Spleen (tissue), 11 donors: ENCODE measurements at regions not wholly inside any gene's neighbourhood (a gene's known extent, or its start where the extent isn't known, plus 50 kb on each side); places are given as distances from the start of the nearest gene placed in this dataset.
A peak's percentile ranks its signal among the peaks of the same experiment; 100 is the strongest.
"Not testable (repeated sequence)": the region's sequence is repeated elsewhere in the genome, so short reads cannot be mapped to it uniquely, and the experiment has no call there.

Experiments
- DNase-seq: peaks from one replicate; pipeline ENCODE4 v3.0.0-alpha.2; 2020
- H3K27ac ChIP-seq, 8 donors: fragments of 200-600 bp; sonication (generic) in 7 of 8; 1 replicate in 4 of 8; 2 replicates in 4 of 8; pipeline versions ENCODE4 v1.5.0 to v1.8.0; 2016 to 2021; ENCODE audit warnings: inconsistent platforms in 4 of 8, mild to moderate bottlenecking in 4 of 8, moderate library complexity in 1 of 8
- H3K27me3 ChIP-seq, 7 donors: fragments of 200-600 bp; sonication (generic) in 6 of 7; replicated peaks in 1 of 7; 1 replicate in 4 of 7; 2 replicates in 3 of 7; pipeline versions ENCODE4 v1.5.0 to v1.8.0; 2016 to 2021; ENCODE audit warnings: inconsistent platforms in 3 of 7, mild to moderate bottlenecking in 1 of 7
- H3K36me3 ChIP-seq, 6 donors: fragments of 200-600 bp; sonication (generic) in 5 of 6; 1 replicate in 4 of 6; 2 replicates in 2 of 6; pipeline versions ENCODE4 v1.5.0 to v1.8.0; 2016 to 2021; ENCODE audit warnings: inconsistent platforms in 2 of 6
- H3K4me1 ChIP-seq, 6 donors: fragments of 200-600 bp; sonication (generic) in 5 of 6; 1 replicate in 3 of 6; 2 replicates in 3 of 6; pipeline versions ENCODE4 v1.5.0 to v1.8.0; 2016 to 2021; ENCODE audit warnings: inconsistent platforms in 3 of 6
- H3K4me3 ChIP-seq, 8 donors: fragments of 200-600 bp; sonication (generic) in 7 of 8; 1 replicate in 4 of 8; 2 replicates in 4 of 8; pipeline versions ENCODE4 v1.5.0 to v1.8.0; 2016 to 2021; ENCODE audit warnings: inconsistent platforms in 4 of 8, mild to moderate bottlenecking in 4 of 8, moderate library complexity in 2 of 8
- H3K9me3 ChIP-seq, 8 donors: fragments of 200-600 bp; sonication (generic) in 7 of 8; 1 replicate in 4 of 8; 2 replicates in 4 of 8; pipeline versions ENCODE4 v1.5.0 to v1.8.0; 2016 to 2021; ENCODE audit warnings: inconsistent platforms in 4 of 8
- CTCF ChIP-seq, 11 experiments: fragments of 200-600 bp in 7 of 11; fragments of 450-650 bp in 4 of 11; sonication (generic) in 4 of 11; IDR thresholded peaks in 8 of 11; conservative IDR thresholded peaks in 3 of 11; 1 replicate in 7 of 11; 2 replicates in 4 of 11; pipeline versions ENCODE4 v1.4.0 to v1.8.0; 2016 to 2021; ENCODE audit warnings: antibody characterized with exemption in 11 of 11, inconsistent platforms in 4 of 11, mild to moderate bottlenecking in 1 of 11
- POLR2A ChIP-seq, 3 donors: fragments of 450-650 bp; IDR thresholded peaks; one replicate each; pipeline ENCODE4 v1.5.1; 2017; ENCODE audit warnings: antibody characterized with exemption in 3 of 3, mild to moderate bottlenecking in 1 of 3
- POLR2AphosphoS5 ChIP-seq, 3 donors: sonication (generic); formaldehyde crosslinking; IDR thresholded peaks; one replicate each; pipeline ENCODE4 v1.5.1; 2017; ENCODE audit warnings: antibody characterized with exemption in 3 of 3
- WGBS, 5 donors: extraction: QIAGEN DNeasy Blood & Tissue Kit in 3 of 5; methylation state at CpG; one replicate each; pipeline versions ENCODE4 v1.1.5 to v1.1.7; 2013 to 2018; 5-methylcytosine and 5-hydroxymethylcytosine counted together
- intact Hi-C: fragments of 100-400 bp; cut with DNase I; formaldehyde crosslinking; loops from one replicate; pipeline ENCODE4 v1.15.0; 2023; ENCODE audit warnings: low total_unique reads
- donor health status: healthy with polysubstance abuse.
- donor health status: DM: no; HTN: no; CAD: no; lungs with moderate emphysema.
- donor health status: DM: no; HTN: no; CAD: no.
- donor health status: Bipolar disorder and iron deficiency.
- donor health status: healthy.
- donor health status: DM: no; HTN: no; CAD: no.
- donor health status: DM: yes; HTN: yes; CAD: no.

- Histone ChIP-seq H3K27ac (no peak overlapping the region), H3K4me1 (no peaks in the 10 kb centered on the region), H3K9me3 (no peaks in the 10 kb centered on the region), H3K36me3 (no peaks in the 10 kb centered on the region), H3K27me3 (no peaks in the 10 kb centered on the region), H3K4me3 (no peak overlapping the region)
- no peak for DNase-seq
- TF ChIP-seq POLR2A (IDR thresholded peaks at IDR 0.05), result no peak
- no peak for TF ChIP-seq CTCF (IDR thresholded peaks at IDR 0.05 in 8 of 11, conservative IDR thresholded peaks at IDR 0.05 in 3 of 11)
- 88 to 98% (median 93%) methylated on average over 2 of the region's 2 CpGs for WGBS, 5 donors
- intact Hi-C loops, result no loop called here
These were observed 310.4 kb downstream of the HGF start for GRCh38 chr7:81459485-81459884.

DNA sequence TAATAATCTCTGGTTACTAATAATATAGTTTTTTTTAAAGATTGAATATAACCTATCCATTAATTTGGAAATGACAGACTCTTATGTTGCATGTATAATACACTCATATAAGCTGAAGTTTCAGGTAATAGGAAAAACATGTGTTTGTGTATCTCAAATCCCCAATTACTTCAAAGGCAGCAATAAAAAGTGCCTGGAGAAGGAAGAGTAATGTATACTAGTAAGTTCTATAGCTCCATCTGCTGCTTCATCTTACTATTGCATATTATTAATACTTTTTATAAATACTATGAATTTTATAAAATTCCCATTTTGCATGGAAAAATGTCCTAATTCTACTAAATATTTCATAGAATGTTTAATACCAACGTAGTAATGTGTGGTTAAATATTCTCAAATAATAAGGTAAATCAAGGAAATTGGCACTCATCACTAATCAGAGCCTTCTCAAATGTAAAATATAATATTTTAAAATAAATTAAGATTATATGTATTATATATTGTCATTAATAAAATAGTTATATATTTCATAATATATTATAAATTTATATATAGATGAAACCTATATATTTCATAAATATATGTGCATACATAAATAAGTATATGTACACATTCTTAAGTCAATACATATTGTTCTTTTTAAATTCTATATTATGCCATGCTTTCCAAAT is 311.9 kb downstream of the HGF start:
- Histone ChIP-seq H3K4me1 (no peaks in the 10 kb centered on the region), H3K27me3 (no peaks in the 10 kb centered on the region), H3K27ac (no peak overlapping the region), H3K36me3 (no peaks in the 10 kb centered on the region), H3K4me3 (no peak overlapping the region), H3K9me3 (no peaks in the 10 kb centered on the region)
- TF ChIP-seq CTCF (IDR thresholded peaks at IDR 0.05 in 8 of 11, conservative IDR thresholded peaks at IDR 0.05 in 3 of 11) (no peak), POLR2A (IDR thresholded peaks at IDR 0.05) (no peak), POLR2AphosphoS5 (IDR thresholded peaks at IDR 0.05) (no peak)
- 32 to 73% (median 53%) methylated on average over 1 of the region's 1 CpG for WGBS, 5 donors
- intact Hi-C loops, result no loop called here
- no peak for DNase-seq

GRCh38 chr7:81453770-81454169 is 316.1 kb downstream of the HGF start:
- H3K9me3 ChIP-seq, intact Hi-C loops, H3K27me3 ChIP-seq, H3K27ac ChIP-seq, H3K36me3 ChIP-seq, H3K4me3 ChIP-seq, DNase-seq, H3K4me1 ChIP-seq: not testable (repeated sequence)

DNA sequence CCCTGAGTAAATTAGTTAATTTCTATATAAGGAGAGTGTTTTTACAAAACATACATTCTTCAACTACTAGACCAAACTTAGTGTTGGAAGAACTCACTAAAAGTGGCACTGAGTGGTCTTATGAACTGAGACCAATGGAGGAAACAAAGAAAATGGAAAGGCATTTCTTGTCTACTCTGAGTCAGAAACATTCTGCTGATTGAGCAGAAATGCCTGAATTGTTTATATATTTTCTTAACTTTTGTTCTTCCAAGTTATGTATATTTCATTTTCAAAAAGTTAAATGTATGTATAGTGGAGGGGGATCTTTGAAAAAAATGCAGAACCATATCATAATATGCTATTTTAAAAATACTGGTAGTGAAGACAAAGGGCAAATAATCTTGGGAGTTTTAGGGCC is 320.7 kb downstream of the HGF start:
- intact Hi-C loops, result no loop called here
- H3K36me3 ChIP-seq, result no peaks in the 10 kb centered on the region
- H3K4me3 ChIP-seq, result no peak overlapping the region
- no peak overlapping the region for H3K27ac ChIP-seq
- TF ChIP-seq POLR2A (IDR thresholded peaks at IDR 0.05), result no peak
- TF ChIP-seq CTCF (IDR thresholded peaks at IDR 0.05 in 8 of 11, conservative IDR thresholded peaks at IDR 0.05 in 3 of 11), result no peak
- TF ChIP-seq POLR2AphosphoS5 (IDR thresholded peaks at IDR 0.05), result no peak
- no peak for DNase-seq
- no peaks in the 10 kb centered on the region for H3K9me3 ChIP-seq
- no peaks in the 10 kb centered on the region for H3K27me3 ChIP-seq
- no peaks in the 10 kb centered on the region for H3K4me1 ChIP-seq

DNA sequence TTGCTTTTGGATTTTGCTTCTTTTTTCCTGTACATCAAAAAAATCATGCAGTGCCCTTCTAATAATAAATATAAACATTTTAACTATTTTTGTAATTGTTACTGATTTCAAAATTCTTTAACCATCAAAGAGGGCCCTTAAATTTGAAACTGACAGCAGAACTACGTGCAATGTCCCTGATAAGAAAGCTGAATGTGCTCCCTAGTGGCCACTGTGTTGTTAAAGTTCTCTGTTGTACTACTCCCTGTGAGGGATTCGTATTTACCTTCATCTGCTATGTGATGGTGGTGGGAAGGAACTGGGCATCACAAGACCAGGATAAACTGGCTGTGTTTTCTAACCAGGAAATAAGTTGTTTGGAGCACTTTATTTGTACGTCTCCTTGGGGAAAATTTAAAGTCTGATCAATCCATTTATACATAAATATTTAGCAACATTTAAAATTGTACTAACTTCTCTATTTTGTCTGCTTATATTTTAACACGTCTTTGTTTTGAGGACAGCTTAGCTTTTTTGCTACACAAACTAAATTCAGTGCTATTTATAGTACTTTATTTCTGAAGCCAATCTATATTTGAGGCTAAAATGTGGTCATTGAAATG is 322.4 kb downstream of the HGF start:
- Histone ChIP-seq H3K27me3 (no peaks in the 10 kb centered on the region), H3K4me1 (no peaks in the 10 kb centered on the region), H3K4me3 (no peak overlapping the region), H3K9me3 (no peaks in the 10 kb centered on the region), H3K27ac (no peak overlapping the region), H3K36me3 (no peaks in the 10 kb centered on the region)
- intact Hi-C loops, result no loop called here
- no peak for DNase-seq
- TF ChIP-seq POLR2AphosphoS5 (IDR thresholded peaks at IDR 0.05), result no peak
- peak in 1 of 11 experiments; percentile 9 for TF ChIP-seq CTCF (IDR thresholded peaks at IDR 0.05 in 8 of 11, conservative IDR thresholded peaks at IDR 0.05 in 3 of 11)
- WGBS, 5 donors, result 28 to 35% (median 34%) methylated on average over 4 of the region's 4 CpGs
